Effector memory CD8-positive, alpha-beta T cell (primary cell): ENCODE measurements at regions not wholly inside any gene's neighbourhood (a gene's known extent, or its start where the extent isn't known, plus 50 kb on each side); places are given as distances from the start of the nearest gene placed in this dataset.
"Not testable (repeated sequence)": the region's sequence is repeated elsewhere in the genome, so short reads cannot be mapped to it uniquely, and the experiment has no call there.

ENCODE experiments used
- ATAC-seq: fragments of 150-1000 bp; cut with Tn5 transposase; replicated peaks from 2 replicates; pipeline ENCODE4 v1.10.0; 2021; ENCODE audit warnings: mild to moderate bottlenecking, moderate library complexity
- DNase-seq, 3 experiments: peaks; one replicate each; pipeline ENCODE4 v3.0.0; 2021
- H3K27ac Mint-ChIP-seq, 2 donors: one replicate each; pipeline ENCODE4 v1.8.0; 2022; ENCODE audit warnings: mild to moderate bottlenecking in 2 of 2, mixed read lengths in 2 of 2, moderate library complexity in 2 of 2
- H3K27me3 Mint-ChIP-seq, 2 donors: one replicate each; pipeline ENCODE4 v1.8.0; 2022; ENCODE audit warnings: mixed read lengths in 2 of 2
- H3K36me3 Mint-ChIP-seq: one replicate; pipeline ENCODE4 v1.8.0; 2022; ENCODE audit warnings: mild to moderate bottlenecking, moderate library complexity, mixed read lengths; ENCODE audit not compliant: insufficient read depth
- H3K4me1 Mint-ChIP-seq, 2 donors: one replicate each; pipeline ENCODE4 v1.8.0; 2022; ENCODE audit warnings: low read depth in 2 of 2, mixed read lengths in 2 of 2
- H3K4me3 Mint-ChIP-seq, 2 donors: one replicate each; pipeline ENCODE4 v1.8.0; 2022; ENCODE audit warnings: mild to moderate bottlenecking in 2 of 2, mixed read lengths in 2 of 2, moderate library complexity in 2 of 2
- H3K9me3 Mint-ChIP-seq, 2 donors: one replicate each; pipeline ENCODE4 v1.8.0; 2022; ENCODE audit warnings: mixed read lengths in 2 of 2

DNA sequence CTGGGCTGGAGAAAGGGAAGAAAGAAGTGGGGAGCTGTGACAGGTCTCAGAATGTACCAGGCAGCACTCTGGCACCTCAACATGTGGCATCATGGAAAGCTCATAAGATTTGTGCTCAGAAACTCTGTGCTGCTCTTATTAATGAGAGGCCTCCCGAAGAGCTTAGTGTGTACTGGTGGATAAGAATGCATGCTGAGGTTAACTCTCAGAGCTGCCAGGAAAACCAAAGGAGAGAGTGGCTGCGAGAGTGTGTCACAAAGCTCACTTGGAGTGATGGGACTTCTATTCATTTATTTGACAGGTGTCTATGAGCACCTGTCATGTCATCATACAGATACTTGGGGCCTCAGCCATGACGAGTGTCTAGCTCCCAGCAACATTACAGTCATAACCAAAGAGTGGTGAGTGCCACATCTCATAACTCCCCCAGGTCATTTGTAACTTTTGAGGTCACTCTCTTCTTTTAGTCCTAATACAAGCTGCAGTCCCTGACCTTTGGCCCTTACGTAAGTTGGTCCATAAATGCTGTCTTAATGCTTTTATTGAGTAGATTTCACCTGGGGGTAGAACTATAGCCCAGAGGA, 131.9 kb downstream of the TRIM43 start:
- peaks cover 17 to 47% of the 10 kb centered on the region in 2 donors for H3K27me3 Mint-ChIP-seq
- not testable (repeated sequence) for H3K9me3 Mint-ChIP-seq, H3K27ac Mint-ChIP-seq

DNA sequence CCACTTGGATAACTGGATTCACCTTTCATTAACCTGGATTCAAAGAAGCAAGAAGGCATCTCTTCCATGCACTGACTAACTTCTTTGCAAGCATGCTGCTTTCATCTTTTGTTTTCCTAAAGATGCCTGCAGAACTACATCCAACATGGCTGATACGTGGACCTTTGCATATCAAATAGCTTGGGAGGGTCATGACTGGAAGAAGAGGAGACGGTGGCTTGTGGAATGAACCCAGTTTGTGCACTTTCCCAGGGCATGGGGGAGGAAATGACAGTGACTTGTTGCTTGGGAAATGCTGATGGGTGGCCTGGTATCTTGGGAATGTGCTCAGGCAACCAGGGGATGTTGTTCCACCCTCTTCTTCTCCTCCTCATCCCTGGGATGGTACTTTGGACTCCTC, 133.4 kb downstream of the TRIM43 start:
- ATAC-seq, H3K36me3 Mint-ChIP-seq, H3K4me1 Mint-ChIP-seq, DNase-seq, H3K4me3 Mint-ChIP-seq, H3K27ac Mint-ChIP-seq, H3K9me3 Mint-ChIP-seq: not testable (repeated sequence)
- peaks cover 28 to 50% of the 10 kb centered on the region in 2 donors for H3K27me3 Mint-ChIP-seq

More for the DNA sequence above, 131.9 kb downstream of the TRIM43 start:
- not testable (repeated sequence) for H3K4me3 Mint-ChIP-seq, H3K36me3 Mint-ChIP-seq, DNase-seq, H3K4me1 Mint-ChIP-seq, ATAC-seq

DNA sequence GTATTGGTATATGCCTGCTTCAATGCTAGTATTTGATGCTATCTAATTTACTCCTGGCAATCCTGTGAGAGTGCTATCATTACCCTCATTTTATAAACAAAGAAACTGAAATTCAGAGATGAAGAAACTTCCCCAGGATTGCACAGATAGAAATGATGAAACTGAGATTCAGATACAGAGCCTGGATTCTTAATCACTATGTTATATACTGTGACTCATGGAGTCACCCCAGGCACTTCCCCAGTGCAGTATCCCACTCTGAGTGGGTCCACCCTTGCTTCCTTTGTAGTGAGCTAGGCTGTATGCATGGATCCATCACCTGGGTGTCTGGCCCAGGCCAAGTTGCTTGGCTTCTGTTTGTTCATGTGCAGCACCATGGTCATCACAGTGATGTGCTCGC, 133.9 kb downstream of the TRIM43 start:
- H3K27ac Mint-ChIP-seq, H3K4me1 Mint-ChIP-seq, H3K4me3 Mint-ChIP-seq, DNase-seq, H3K9me3 Mint-ChIP-seq, ATAC-seq, H3K36me3 Mint-ChIP-seq: not testable (repeated sequence)
- peaks cover 32 to 51% of the 10 kb centered on the region in 2 donors for H3K27me3 Mint-ChIP-seq

DNA sequence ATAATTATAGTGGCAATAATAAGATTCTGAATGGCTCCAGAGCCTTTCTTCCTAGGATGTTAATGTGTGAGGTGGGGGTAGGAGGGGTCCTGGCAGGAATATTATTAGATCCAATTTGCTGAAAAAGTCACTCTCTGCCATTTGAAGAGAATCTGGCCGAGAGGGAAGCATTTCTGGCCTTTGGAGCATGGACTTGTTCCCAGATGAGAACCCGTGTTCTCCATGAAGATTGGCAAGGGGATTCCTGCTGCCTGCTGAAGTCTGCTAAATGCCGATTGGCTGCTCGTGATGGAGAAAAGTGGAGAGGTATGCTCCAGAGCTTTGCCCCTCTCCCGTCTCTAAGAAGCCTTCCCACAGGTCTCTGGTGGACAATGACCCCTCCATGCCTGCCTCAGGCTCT, 135.6 kb downstream of the TRIM43 start:
- not testable (repeated sequence) for H3K9me3 Mint-ChIP-seq, H3K4me1 Mint-ChIP-seq, DNase-seq, ATAC-seq, H3K4me3 Mint-ChIP-seq, H3K36me3 Mint-ChIP-seq, H3K27ac Mint-ChIP-seq
- H3K27me3 Mint-ChIP-seq = peaks cover 40 to 51% of the 10 kb centered on the region in 2 donors

DNA sequence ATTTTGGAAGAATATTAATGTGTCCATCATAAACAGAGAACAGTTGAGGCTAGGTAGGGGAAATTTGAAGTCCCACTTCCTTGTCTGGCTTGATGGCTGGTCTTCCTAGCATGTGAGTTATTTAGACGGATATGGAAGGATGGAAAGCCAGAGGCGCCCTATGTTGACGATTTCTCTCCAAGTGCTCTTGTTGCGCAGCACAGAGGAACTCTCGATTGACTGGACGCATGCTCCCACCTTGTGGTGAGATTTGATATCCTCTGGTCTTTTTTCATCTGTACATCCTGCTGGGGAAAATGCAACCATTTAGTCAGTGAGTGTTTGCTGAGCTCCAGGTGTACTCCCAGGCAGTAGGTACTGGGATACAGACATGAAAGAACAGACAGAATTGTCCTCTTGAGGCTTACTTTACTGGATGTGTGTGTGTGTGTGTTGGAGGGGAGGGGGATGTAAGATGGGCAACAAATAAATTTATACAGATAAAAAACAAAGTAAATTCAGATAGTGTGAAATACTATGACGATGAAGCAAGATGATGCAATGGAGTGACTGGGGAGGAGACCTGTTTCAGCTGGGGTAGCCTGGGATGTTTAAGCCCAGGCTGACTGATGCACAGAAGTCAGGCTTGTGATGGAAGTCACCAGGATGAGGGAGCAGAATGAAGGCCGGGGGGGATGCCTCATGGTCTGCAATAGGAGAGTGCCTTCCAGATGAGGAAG, 137.2 kb downstream of the TRIM43 start:
- peaks cover 47 to 55% of the 10 kb centered on the region in 2 donors for H3K27me3 Mint-ChIP-seq
- no peaks in the 10 kb centered on the region for H3K4me1 Mint-ChIP-seq
- no peaks in the 10 kb centered on the region for H3K9me3 Mint-ChIP-seq
- no peak overlapping the region for H3K4me3 Mint-ChIP-seq
- no peak for DNase-seq
- H3K27ac Mint-ChIP-seq = no peak overlapping the region
- ATAC-seq = no peak
- H3K36me3 Mint-ChIP-seq = no peaks in the 10 kb centered on the region

DNA sequence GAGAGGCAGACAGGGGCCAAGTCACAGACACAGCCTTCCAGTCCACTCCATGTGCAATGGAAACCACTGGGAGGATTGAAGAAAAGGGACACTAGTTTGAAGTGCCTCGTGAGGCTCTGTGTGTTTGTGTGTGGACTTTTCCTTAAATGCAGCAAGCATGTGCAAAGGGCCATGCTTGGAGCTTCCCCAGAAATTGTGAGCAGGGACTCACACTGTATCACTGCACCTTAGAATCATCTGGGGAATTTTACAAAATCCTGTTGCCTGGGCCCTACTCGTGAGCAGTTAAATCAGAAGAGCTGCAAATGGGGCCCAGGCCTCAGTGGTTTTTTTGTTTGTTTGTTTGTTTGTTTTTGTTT, 137.8 kb downstream of the TRIM43 start:
- H3K27ac Mint-ChIP-seq = no peak overlapping the region
- H3K4me3 Mint-ChIP-seq = no peak overlapping the region
- H3K9me3 Mint-ChIP-seq = no peaks in the 10 kb centered on the region
- ATAC-seq = no peak
- H3K27me3 Mint-ChIP-seq = peaks cover 50 to 55% of the 10 kb centered on the region in 2 donors
- no peaks in the 10 kb centered on the region for H3K4me1 Mint-ChIP-seq
- H3K36me3 Mint-ChIP-seq = no peaks in the 10 kb centered on the region
- DNase-seq = no peak

DNA sequence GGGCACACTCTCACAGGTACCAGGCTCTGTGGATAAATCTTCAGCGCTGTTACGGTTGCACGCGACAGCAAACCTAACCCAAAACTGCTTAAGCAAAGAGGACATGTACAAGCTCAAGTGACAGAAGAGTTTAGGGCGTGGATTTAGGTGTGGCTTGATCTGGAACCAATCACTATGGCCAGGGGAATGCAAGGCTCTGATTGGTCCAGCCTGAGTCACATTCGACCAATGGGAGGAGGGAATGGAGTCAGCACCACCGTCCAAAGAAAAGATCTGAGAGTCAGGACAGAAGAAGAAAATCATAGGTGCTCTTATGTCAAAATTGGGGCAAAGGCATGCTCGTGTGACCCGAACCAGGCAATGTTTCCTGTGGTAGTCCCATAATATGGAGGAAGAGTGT, 139.0 kb downstream of the TRIM43 start:
- Mint-ChIP-seq H3K27ac (no peak overlapping the region), H3K4me1 (no peaks in the 10 kb centered on the region), H3K4me3 (no peak overlapping the region), H3K36me3 (no peaks in the 10 kb centered on the region), H3K9me3 (no peaks in the 10 kb centered on the region), H3K27me3 (peaks cover 51 to 52% of the 10 kb centered on the region in 2 donors)
- ATAC-seq = no peak
- DNase-seq = no peak

DNA sequence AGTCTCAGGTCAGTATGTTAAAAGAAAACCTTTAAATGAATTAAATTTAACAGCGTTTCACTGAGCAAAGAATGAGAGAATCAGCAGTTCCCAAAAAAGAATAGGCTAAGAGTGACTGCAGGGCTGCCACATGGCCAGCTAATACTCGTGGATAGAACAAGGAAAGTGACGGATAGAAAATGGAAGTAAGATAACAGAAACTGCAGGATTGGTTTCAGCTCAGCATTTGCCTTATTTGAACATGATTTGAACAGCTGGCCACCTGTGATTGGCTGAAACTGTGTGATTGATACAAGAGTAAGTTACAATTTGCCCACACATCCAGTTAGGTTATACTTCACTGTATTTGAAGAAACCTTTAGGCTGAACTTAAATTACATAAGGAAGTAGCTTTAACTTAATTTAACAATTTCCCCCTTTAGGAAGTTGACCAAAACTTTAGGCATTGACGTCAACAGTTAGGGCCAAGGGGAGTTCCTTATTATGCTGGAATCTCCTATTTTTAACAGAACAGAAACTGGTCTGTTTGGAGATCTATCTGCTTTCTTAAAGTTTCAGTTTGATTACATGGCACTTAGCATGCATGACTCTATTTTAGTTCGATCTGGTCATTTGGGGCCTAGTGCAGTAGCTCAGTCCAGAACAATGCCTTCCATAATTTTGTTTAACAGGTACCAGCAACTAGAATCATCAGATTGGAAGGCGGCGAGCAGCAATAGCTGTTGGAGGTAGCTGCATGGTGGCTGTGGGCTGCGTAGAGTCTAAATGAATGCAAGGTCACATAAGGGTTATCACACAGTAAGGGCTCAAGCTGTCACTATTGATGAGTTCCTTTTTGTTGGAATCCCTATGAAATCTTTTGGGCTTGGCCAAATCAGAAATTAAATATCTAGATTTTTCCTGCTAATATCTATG, 143.4 kb downstream of the TRIM43 start:
- no peak overlapping the region for H3K4me3 Mint-ChIP-seq
- peak overlapping the region in 1 of 2 donors; percentile 33 for H3K27ac Mint-ChIP-seq
- H3K36me3 Mint-ChIP-seq = no peaks in the 10 kb centered on the region
- no peaks in the 10 kb centered on the region for H3K9me3 Mint-ChIP-seq
- DNase-seq (no peak), ATAC-seq (no peak)
- H3K4me1 Mint-ChIP-seq = no peaks in the 10 kb centered on the region
- peaks cover 29 to 54% of the 10 kb centered on the region in 2 donors for H3K27me3 Mint-ChIP-seq

DNA sequence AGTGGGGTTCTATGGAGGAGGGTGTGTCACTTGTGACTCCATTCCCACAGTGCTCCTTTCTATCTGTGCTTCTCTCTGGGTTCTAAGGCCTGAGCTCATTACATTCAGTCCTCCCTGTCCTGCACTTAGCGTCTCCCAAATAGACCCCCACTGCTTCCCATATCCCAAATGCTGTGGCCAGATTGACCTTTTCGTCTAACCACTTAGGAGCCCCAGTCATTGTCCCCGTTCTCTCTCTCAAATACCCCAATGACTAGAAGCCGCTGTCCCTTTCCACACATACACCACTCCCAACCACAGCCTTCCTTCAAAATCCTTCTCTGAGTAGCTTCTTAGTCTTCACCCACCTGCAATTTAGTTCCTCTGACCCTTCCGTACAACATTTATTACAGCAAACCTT, 146.5 kb downstream of the TRIM43 start:
- Mint-ChIP-seq H3K27ac (no peak overlapping the region), H3K4me3 (no peak overlapping the region), H3K36me3 (no peaks in the 10 kb centered on the region), H3K27me3 (peaks cover 23 to 47% of the 10 kb centered on the region in 2 donors), H3K4me1 (no peaks in the 10 kb centered on the region), H3K9me3 (no peaks in the 10 kb centered on the region)
- no peak for ATAC-seq
- DNase-seq = no peak

DNA sequence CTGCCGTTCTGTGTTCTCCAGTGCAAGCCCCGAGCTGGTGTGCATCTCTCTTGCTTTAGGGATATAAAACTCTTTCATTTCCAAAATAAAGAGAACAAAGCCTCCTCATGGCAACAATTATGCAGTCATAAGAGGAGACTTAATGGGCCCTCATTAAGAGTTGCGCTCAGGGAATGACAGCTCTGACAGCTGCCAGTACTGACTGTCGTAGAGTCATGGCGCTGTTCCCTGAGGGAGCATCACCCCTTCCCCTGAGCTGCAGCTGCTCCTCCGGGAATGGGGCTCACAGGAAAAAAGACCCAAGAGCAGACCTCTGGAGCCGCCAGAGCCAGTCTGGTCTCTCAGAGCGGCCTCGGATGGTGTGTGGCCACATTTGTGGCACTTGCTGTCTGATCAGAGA, 160.3 kb downstream of the TRIM43 start:
- not testable (repeated sequence) for ATAC-seq, H3K36me3 Mint-ChIP-seq, H3K9me3 Mint-ChIP-seq, DNase-seq, H3K4me1 Mint-ChIP-seq, H3K27ac Mint-ChIP-seq, H3K4me3 Mint-ChIP-seq
- peaks cover 18 to 52% of the 10 kb centered on the region in 2 donors for H3K27me3 Mint-ChIP-seq

DNA sequence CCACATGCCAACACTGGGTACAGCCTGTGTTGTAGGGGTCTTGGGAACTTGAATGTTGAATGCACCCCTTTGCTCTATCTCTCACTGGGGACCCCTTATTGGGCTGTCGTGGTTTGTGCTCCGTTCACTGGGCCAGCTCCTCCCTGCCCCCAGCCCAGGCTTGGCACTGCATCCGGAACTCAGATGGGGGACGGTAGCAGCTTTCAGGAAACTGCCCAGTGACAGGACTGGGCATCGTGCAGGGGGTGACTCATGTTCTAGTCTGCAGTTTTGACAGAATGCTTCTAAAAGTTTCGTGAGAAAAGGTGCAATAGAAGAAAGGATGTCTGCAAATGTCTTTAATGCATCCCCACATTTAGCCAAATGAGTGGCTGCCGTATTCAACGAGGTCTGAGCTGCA, 162.0 kb downstream of the TRIM43 start:
- H3K27ac Mint-ChIP-seq, H3K4me3 Mint-ChIP-seq, ATAC-seq, H3K36me3 Mint-ChIP-seq, H3K4me1 Mint-ChIP-seq, H3K9me3 Mint-ChIP-seq, DNase-seq: not testable (repeated sequence)
- H3K27me3 Mint-ChIP-seq = peaks cover 10 to 43% of the 10 kb centered on the region in 2 donors

DNA sequence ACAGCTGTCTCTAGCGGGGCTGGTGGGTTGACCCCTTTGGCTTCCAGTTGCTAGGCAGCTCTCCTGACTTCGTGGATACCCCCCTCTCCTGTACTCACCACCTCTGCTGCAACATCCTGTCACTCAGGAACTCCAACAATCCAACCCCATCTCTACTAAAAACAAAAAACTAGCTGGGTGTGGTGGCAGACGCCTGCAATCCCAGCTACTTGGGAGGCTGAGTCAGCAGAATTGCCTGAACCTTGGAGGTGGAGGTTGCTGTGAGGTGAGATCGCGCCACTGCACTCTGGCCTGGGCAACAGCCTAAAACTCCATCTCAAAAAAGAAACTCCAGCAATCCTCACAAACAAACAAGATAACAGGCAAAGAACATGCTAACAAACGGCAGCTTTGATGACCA, 162.4 kb downstream of the TRIM43 start:
- not testable (repeated sequence) for H3K4me1 Mint-ChIP-seq, H3K4me3 Mint-ChIP-seq, ATAC-seq, H3K9me3 Mint-ChIP-seq, H3K27ac Mint-ChIP-seq, DNase-seq, H3K36me3 Mint-ChIP-seq
- peaks cover 10 to 43% of the 10 kb centered on the region in 2 donors for H3K27me3 Mint-ChIP-seq

DNA sequence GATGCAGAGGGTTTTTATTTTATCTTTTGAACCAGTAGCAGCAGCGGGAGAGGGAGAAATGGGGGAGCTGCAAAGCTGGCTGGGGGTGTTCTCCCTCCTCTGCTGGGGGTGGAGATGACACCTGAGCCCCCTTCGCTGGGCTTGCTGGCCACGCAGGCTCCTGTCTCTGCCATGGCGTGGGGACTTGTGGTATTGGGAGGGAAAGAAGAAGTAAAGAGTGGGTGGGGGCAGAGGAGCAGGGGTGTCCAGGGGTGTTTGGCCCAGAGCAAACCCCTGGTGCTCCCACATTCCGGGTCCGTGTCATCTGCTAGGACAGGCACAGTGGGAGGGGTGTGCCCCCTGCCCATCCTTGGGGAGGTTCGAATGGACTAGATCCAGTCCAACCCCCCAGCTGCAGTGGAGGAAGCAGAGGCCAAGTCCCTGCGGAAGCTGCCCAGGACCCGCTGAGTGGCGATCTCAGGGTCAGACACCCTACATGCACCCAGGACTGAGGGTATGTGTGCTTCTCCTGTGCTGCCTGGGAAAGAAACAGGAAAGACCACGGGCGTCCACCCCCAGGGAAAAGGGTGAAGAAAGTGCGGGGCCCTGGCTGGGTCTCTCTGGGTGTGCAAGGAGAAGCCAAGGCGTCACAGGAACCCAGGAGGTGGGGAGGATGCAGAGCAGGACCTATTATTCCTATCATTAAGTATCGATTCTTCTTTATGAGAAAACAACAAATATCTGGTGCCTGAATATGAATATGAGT, 163.2 kb downstream of the TRIM43 start:
- ATAC-seq, DNase-seq: not testable (repeated sequence)

More for the DNA sequence above, 163.2 kb downstream of the TRIM43 start:
- H3K36me3 Mint-ChIP-seq, H3K4me3 Mint-ChIP-seq, H3K27ac Mint-ChIP-seq, H3K4me1 Mint-ChIP-seq, H3K9me3 Mint-ChIP-seq: not testable (repeated sequence)
- H3K27me3 Mint-ChIP-seq = peaks cover 10 to 43% of the 10 kb centered on the region in 2 donors
